ENCODE measurements at regions not wholly inside any gene's neighbourhood (a gene's known extent, or its start where the extent isn't known, plus 50 kb on each side); places are given as distances from the start of the nearest gene placed in this dataset.

GRCh38 chrX:3994315-3994714 is 280.9 kb upstream of the PRKX start:
- H2AFZ ChIP-seq (ENCODE audit: low read depth, low read length): no peak overlapping the region
- H3K27me3 ChIP-seq (ENCODE audit: control insufficient read depth in 2 of 2, insufficient read depth in 2 of 2, low read length in 2 of 2): no peaks in the 10 kb centered on the region
- dilution Hi-C loops (cut with MboI; ENCODE audit: extremely low pct_ligation_motif_present, low sequenced_read_pairs) (no loop called here), intact Hi-C loops (cut with micrococcal nuclease) (no loop called here)
- H3K36me3 ChIP-seq (ENCODE audit: control insufficient read depth in 2 of 2, extremely low read depth in 1 of 2, insufficient read depth in 2 of 2, low read length in 2 of 2): no peaks in the 10 kb centered on the region
- DNase-seq (ENCODE audit: low read depth, low spot score): no peak
- TF ChIP-seq CTCF (IDR thresholded peaks at IDR 0.05; ENCODE audit: extremely low read depth in 1 of 2, insufficient read depth in 1 of 2, low read depth in 1 of 2, low read length in 2 of 2): no peak
- no peak for TF ChIP-seq POLR2A (IDR thresholded peaks at IDR 0.05; ENCODE audit: low read depth, low read length)
- TF ChIP-seq POLR2AphosphoS5 (IDR thresholded peaks at IDR 0.05; ENCODE audit: insufficient read depth, low read depth, low read length): no peak
- TF ChIP-seq MYC (IDR thresholded peaks at IDR 0.05; ENCODE audit: low read depth, low read length): no peak
- TF ChIP-seq JUN (IDR thresholded peaks at IDR 0.05; ENCODE audit: borderline replicate concordance, insufficient read depth, insufficient read length, low read depth): no peak
- TF ChIP-seq FOS (IDR thresholded peaks at IDR 0.05; ENCODE audit: borderline replicate concordance, insufficient read depth, low read length): no peak
- TF ChIP-seq GATA2 (IDR thresholded peaks at IDR 0.05; ENCODE audit: insufficient read depth, insufficient read length, low read depth, low read length): no peak
- TF ChIP-seq MAX (IDR thresholded peaks at IDR 0.05; ENCODE audit: insufficient read depth, insufficient read length): no peak
- TF ChIP-seq EZH2 (IDR thresholded peaks at IDR 0.05; ENCODE audit: borderline replicate concordance, low read depth, low read length, severe bottlenecking): no peak
- no peaks in the 10 kb centered on the region for H3K79me2 ChIP-seq (ENCODE audit: control insufficient read depth, insufficient read depth, low read length)
- no peak overlapping the region for H3K27ac ChIP-seq (ENCODE audit: insufficient read depth, low read depth, low read length)
- no peaks in the 10 kb centered on the region for H4K20me1 ChIP-seq (replicated peaks; ENCODE audit: control insufficient read depth, extremely low read depth, insufficient read depth, low read length)
- no TSS peak for BruUV-seq (replicated peaks)
- no peaks in the 10 kb centered on the region for H3K9me1 ChIP-seq (replicated peaks; ENCODE audit: control insufficient read depth, extremely low read depth, insufficient read depth, low read length)
- ChIA-PET POLR2A (no interaction called here), CTCF (no interaction called here)
- no peak overlapping the region for H3K4me2 ChIP-seq (ENCODE audit: insufficient read depth, low read length)
- H3K9ac ChIP-seq (replicated peaks; ENCODE audit: extremely low read depth, insufficient read depth, low read length): no peak overlapping the region
- no peaks in the 10 kb centered on the region for H3K9me3 ChIP-seq (replicated peaks; ENCODE audit: control insufficient read depth, insufficient read depth, low read length)
- no peak overlapping the region for H3K4me3 ChIP-seq (replicated peaks in 1 of 3; ENCODE audit: insufficient read depth in 1 of 3, low read depth in 1 of 3, low read length in 3 of 3)
- FAIRE-seq: no peak
- H3K4me1 ChIP-seq (ENCODE audit: control insufficient read depth, extremely low read depth, insufficient read depth, low read length): no peaks in the 10 kb centered on the region
